IMR-90 (cell line): ENCODE measurements at regions not wholly inside any gene's neighbourhood (a gene's known extent, or its start where the extent isn't known, plus 50 kb on each side); places are given as distances from the start of the nearest gene placed in this dataset.

ENCODE experiments used
- ATAC-seq: fragments of 200-7000 bp; cut with Tn5 transposase; 2 replicates; pipeline ENCODE4 v1.9.1; 2020; ENCODE audit warnings: low read depth, mild to moderate bottlenecking, moderate library complexity
- BruUV-seq: library from RNA; stranded (reverse); fragments of 400-500 nt; replicated peaks from 2 replicates; lab custom pipeline; 2021; lab: Mats Ljungman, UMichigan
- CTCF ChIA-PET: fragments of 300-600 bp; formaldehyde crosslinking; extraction: SDS; loops from one replicate; lab custom pipeline; 2021; ENCODE audit warnings: antibody characterized with exemption; lab: Yijun Ruan, JAX
- POLR2A ChIA-PET: fragments of 300-600 bp; sonication (Branson Sonifier 250); formaldehyde crosslinking; loops from one replicate; lab custom pipeline; 2022; ENCODE audit warnings: antibody characterized with exemption; ENCODE audit not compliant: unreplicated experiment; lab: Charles Lee
- DNase-seq: peaks from one replicate; pipeline ENCODE4 v3.0.0; 2013
- H2AFZ ChIP-seq: replicated peaks from 2 replicates; pipeline ENCODE3; 2013; ENCODE audit warnings: low read length, mild to moderate bottlenecking; ENCODE audit not compliant: poor library complexity
- H2AK5ac ChIP-seq: 2 replicates; pipeline ENCODE4 v1.6.1; 2013; ENCODE audit warnings: low read depth, low read length, inconsistent platforms
- H2AK9ac ChIP-seq: replicated peaks from 2 replicates; pipeline ENCODE3; 2013; ENCODE audit warnings: mild to moderate bottlenecking, low read depth, low read length, moderate library complexity; ENCODE audit not compliant: poor library complexity
- H2BK120ac ChIP-seq: 2 replicates; pipeline ENCODE4 v1.6.1; 2013; ENCODE audit warnings: low read depth, low read length, inconsistent platforms
- H2BK15ac ChIP-seq: 3 replicates; pipeline ENCODE4 v1.6.1; 2013; ENCODE audit warnings: low read depth, low read length, inconsistent platforms
- H2BK20ac ChIP-seq: 2 replicates; pipeline ENCODE4 v1.6.1; 2013; ENCODE audit warnings: low read depth, mild to moderate bottlenecking, inconsistent platforms, low read length, moderate library complexity
- H2BK5ac ChIP-seq: 2 replicates; pipeline ENCODE4 v1.6.1; 2013; ENCODE audit warnings: mild to moderate bottlenecking, low read depth, low read length, inconsistent platforms; ENCODE audit not compliant: poor library complexity, severe bottlenecking
- H3K14ac ChIP-seq: replicated peaks from 2 replicates; pipeline ENCODE4 v1.6.1; 2013; ENCODE audit warnings: low read depth, low read length, inconsistent platforms
- H3K18ac ChIP-seq: 2 replicates; pipeline ENCODE4 v1.6.1; 2013; ENCODE audit warnings: low read depth, low read length, control low read depth
- H3K23ac ChIP-seq: 2 replicates; pipeline ENCODE4 v1.6.1; 2013; ENCODE audit warnings: low read depth, low read length, inconsistent platforms
- H3K27ac ChIP-seq: 2 replicates; pipeline ENCODE4 v1.5.1; 2013; ENCODE audit warnings: mild to moderate bottlenecking, control low read depth, low read length; ENCODE audit not compliant: insufficient read depth
- H3K27me3 ChIP-seq: 2 replicates; pipeline ENCODE4 v1.6.1; 2013; ENCODE audit warnings: low read length; ENCODE audit not compliant: control insufficient read depth, insufficient read depth
- H3K36me3 ChIP-seq: 2 replicates; pipeline ENCODE4 v1.6.1; 2013; ENCODE audit warnings: low read length, mixed read lengths; ENCODE audit not compliant: control insufficient read depth, insufficient read depth
- H3K4ac ChIP-seq: 2 replicates; pipeline ENCODE4 v1.6.1; 2013; ENCODE audit warnings: low read depth, low read length, inconsistent platforms
- H3K4me1 ChIP-seq: 2 replicates; pipeline ENCODE4 v1.6.1; 2013; ENCODE audit warnings: low read length, mixed read lengths; ENCODE audit not compliant: control insufficient read depth, insufficient read depth
- H3K4me2 ChIP-seq: 2 replicates; pipeline ENCODE4 v1.6.1; 2013; ENCODE audit warnings: low read depth, mild to moderate bottlenecking, control low read depth, low read length, moderate library complexity
- H3K4me3 ChIP-seq: 2 replicates; pipeline ENCODE4 v1.5.1; 2013; ENCODE audit warnings: low read depth, mild to moderate bottlenecking, control low read depth, low read length, moderate library complexity; ENCODE audit not compliant: insufficient read depth
- H3K56ac ChIP-seq: 2 replicates; pipeline ENCODE4 v1.6.1; 2013; ENCODE audit warnings: low read length, inconsistent platforms; ENCODE audit not compliant: insufficient read depth; ENCODE audit errors: extremely low read depth
- H3K79me1 ChIP-seq, 2 experiments: 2 replicates each; pipeline ENCODE4 v1.6.1; 2013; ENCODE audit warnings: low read length in 2 of 2, inconsistent platforms in 1 of 2, low read depth in 1 of 2
- H3K9ac ChIP-seq: 2 replicates; pipeline ENCODE4 v1.6.1; 2013; ENCODE audit warnings: low read depth, low read length, control low read depth
- H3K9me1 ChIP-seq: 2 replicates; pipeline ENCODE4 v1.6.1; 2013; ENCODE audit warnings: low read length, inconsistent platforms; ENCODE audit not compliant: insufficient read depth
- H3K9me3 ChIP-seq: 2 replicates; pipeline ENCODE4 v1.6.1; 2013; ENCODE audit warnings: low read length; ENCODE audit not compliant: control insufficient read depth, insufficient read depth
- H4K20me1 ChIP-seq: 2 replicates; pipeline ENCODE4 v1.6.1; 2013; ENCODE audit warnings: low read length, inconsistent platforms; ENCODE audit not compliant: insufficient read depth
- H4K5ac ChIP-seq: 2 replicates; pipeline ENCODE4 v1.6.1; 2013; ENCODE audit warnings: mild to moderate bottlenecking, low read depth, low read length, control low read depth
- H4K8ac ChIP-seq, 2 experiments: 2 replicates each; pipeline ENCODE4 v1.6.1; 2013; ENCODE audit warnings: low read depth in 2 of 2, low read length in 2 of 2, control low read depth in 1 of 2, inconsistent platforms in 1 of 2
- H4K91ac ChIP-seq: 2 replicates; pipeline ENCODE4 v1.6.1; 2013; ENCODE audit warnings: low read depth, low read length, inconsistent platforms; ENCODE audit not compliant: insufficient read depth
- FOS ChIP-seq: fragments of 150-350 bp; IDR thresholded peaks from 2 replicates; pipeline ENCODE4 v1.6.1; 2016; ENCODE audit warnings: low read depth, low read length
- MXI1 ChIP-seq: IDR thresholded peaks from 2 replicates; pipeline ENCODE4 v1.6.1; 2012; ENCODE audit warnings: low read depth, mild to moderate bottlenecking, low read length, moderate library complexity, borderline replicate concordance
- POLR2A ChIP-seq: IDR thresholded peaks from 2 replicates; pipeline ENCODE4 v1.6.1; 2012; ENCODE audit warnings: mild to moderate bottlenecking, low read depth, low read length
- RAD21 ChIP-seq: IDR thresholded peaks from 2 replicates; pipeline ENCODE4 v1.6.1; 2012; ENCODE audit warnings: low read length, improper control_type of control experiment
- RFX5 ChIP-seq: IDR thresholded peaks from 2 replicates; pipeline ENCODE4 v1.8.0; 2012; ENCODE audit warnings: low read depth, mild to moderate bottlenecking, low read length, moderate library complexity
- SMC3 ChIP-seq: fragments of 150-350 bp; IDR thresholded peaks from 2 replicates; pipeline ENCODE4 v1.6.1; 2016; ENCODE audit warnings: low read depth, mild to moderate bottlenecking, antibody characterized with exemption, low read length, moderate library complexity
- WGBS, 2 experiments: methylation state at CpG; one replicate each; pipeline versions ENCODE4 v1.1.5 to v1.1.7; 2013; ENCODE audit warnings: missing lambda C conversion rate in 2 of 2; ENCODE audit not compliant: insufficient read length in 1 of 2; ENCODE audit errors: extremely low coverage in 2 of 2; 5-methylcytosine and 5-hydroxymethylcytosine counted together
- dilution Hi-C: fragments of 300-500 bp; cut with HindIII; formaldehyde crosslinking; loops from one replicate; pipeline ENCODE4 v1.14.3; 2018; ENCODE audit warnings: low sequenced_read_pairs; ENCODE audit not compliant: unreplicated experiment
- in situ Hi-C: fragments of 300-500 bp; cut with MboI; formaldehyde crosslinking; loops from 3 replicates; pipeline ENCODE4 v1.14.3; 2019; ENCODE audit warnings: low sequenced_read_pairs, inconsistent platforms, mixed read lengths
- intact Hi-C: fragments of 100-400 bp; cut with micrococcal nuclease; formaldehyde crosslinking; loops from 2 replicates; pipeline ENCODE4 v1.10.0; 2022
- TF ChIP-seq, protein P1 (sequence below): conservative IDR thresholded peaks from 2 replicates; pipeline ENCODE4 v1.5.1; 2012; ENCODE audit warnings: mild to moderate bottlenecking, low read depth, low read length, improper control_type of control experiment

DNA sequence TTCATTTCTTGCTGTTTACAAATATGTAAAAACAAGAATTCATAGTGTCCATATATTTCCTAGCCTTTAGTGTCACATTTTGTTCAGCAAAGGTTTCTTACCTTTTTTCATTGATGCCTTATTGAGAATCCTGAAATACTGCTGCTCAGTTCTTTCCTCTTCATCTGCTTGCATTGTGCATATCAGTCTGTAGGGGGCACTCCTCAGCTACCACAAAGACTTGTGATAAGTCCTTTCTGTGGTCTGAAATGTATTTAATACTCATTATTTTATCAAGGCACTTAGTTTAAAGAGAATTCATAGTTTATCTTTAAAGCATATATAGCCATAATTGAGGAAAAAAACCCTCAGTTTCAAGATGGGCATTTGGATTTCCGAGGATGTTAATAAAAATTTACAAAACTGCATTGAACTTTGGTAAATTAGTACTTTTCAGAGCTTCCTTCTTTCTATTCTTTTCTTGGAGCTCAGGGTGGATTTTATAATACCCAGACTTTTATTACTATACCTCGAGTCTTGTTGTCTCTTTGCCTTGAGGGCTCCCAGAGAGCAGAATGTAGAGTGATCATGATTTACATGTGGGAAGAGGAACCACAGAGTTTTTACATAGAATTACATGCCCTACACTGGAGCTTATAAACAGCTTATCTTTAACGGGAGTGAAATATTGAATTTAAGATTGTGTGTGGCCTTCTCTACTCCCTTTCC is 570.1 kb downstream of the PLCL1 start:
- Histone ChIP-seq H3K4ac (no peak overlapping the region), H4K5ac (no peak overlapping the region), H3K9me3 (no peaks in the 10 kb centered on the region), H3K14ac (no peak overlapping the region), H3K27me3 (no peaks in the 10 kb centered on the region), H3K4me3 (no peak overlapping the region), H2BK120ac (no peak overlapping the region), H3K56ac (no peak overlapping the region), H3K4me2 (no peak overlapping the region), H3K36me3 (no peaks in the 10 kb centered on the region), H2BK15ac (no peak overlapping the region), H3K23ac (no peak overlapping the region), H3K4me1 (no peaks in the 10 kb centered on the region), H4K91ac (no peak overlapping the region), H3K9me1 (no peaks in the 10 kb centered on the region), H3K18ac (no peak overlapping the region), H2AK9ac (no peak overlapping the region), H4K20me1 (no peaks in the 10 kb centered on the region), H2BK20ac (no peak overlapping the region), H2AFZ (no peak overlapping the region), H3K79me1 (no peaks in the 10 kb centered on the region), H3K9ac (no peak overlapping the region), H2BK5ac (no peak overlapping the region), H2AK5ac (no peak overlapping the region), H4K8ac (no peak overlapping the region), H3K27ac (no peak overlapping the region)
- DNase-seq (peak; percentile 70), ATAC-seq (peak; percentile 79)
- no TSS peak for BruUV-seq
- dilution Hi-C loops = no loop called here
- intact Hi-C loops = loop anchor here (1.0 to 5.0 kb wide), 3 partner anchors 853 to 1364 kb away; no protein-coding TSS in a partner anchor
- ChIA-PET POLR2A (no interaction called here), CTCF (interaction anchor here (0.6 to 1.7 kb wide), 4 partner anchors 15 to 1114 kb away, joined by 3 to 12 read pairs (median 4); no protein-coding TSS in a partner anchor)
- WGBS, 2 experiments = no CpG with 5 or more reads among the region's 3 CpGs
- in situ Hi-C loops = loop anchor here (25.0 kb wide), 1 partner anchor 1113 kb away; no protein-coding TSS in a partner anchor
- TF ChIP-seq RAD21 = peak; percentile 75
- TF ChIP-seq, protein P1, sequence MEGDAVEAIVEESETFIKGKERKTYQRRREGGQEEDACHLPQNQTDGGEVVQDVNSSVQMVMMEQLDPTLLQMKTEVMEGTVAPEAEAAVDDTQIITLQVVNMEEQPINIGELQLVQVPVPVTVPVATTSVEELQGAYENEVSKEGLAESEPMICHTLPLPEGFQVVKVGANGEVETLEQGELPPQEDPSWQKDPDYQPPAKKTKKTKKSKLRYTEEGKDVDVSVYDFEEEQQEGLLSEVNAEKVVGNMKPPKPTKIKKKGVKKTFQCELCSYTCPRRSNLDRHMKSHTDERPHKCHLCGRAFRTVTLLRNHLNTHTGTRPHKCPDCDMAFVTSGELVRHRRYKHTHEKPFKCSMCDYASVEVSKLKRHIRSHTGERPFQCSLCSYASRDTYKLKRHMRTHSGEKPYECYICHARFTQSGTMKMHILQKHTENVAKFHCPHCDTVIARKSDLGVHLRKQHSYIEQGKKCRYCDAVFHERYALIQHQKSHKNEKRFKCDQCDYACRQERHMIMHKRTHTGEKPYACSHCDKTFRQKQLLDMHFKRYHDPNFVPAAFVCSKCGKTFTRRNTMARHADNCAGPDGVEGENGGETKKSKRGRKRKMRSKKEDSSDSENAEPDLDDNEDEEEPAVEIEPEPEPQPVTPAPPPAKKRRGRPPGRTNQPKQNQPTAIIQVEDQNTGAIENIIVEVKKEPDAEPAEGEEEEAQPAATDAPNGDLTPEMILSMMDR = peak; percentile 74
- TF ChIP-seq SMC3 = peak; percentile 37
- no peak for TF ChIP-seq POLR2A
- TF ChIP-seq FOS = no peak
- TF ChIP-seq MXI1 = no peak
- TF ChIP-seq RFX5 = no peak
